IPS DF 6.9 (cell line): ENCODE measurements at regions not wholly inside any gene's neighbourhood (a gene's known extent, or its start where the extent isn't known, plus 50 kb on each side); places are given as distances from the start of the nearest gene placed in this dataset.
A peak's percentile ranks its signal among the peaks of the same experiment; 100 is the strongest.

Experiments used
- DNase-seq: peaks from one replicate; pipeline ENCODE4 v3.0.0-alpha.2; 2013; ENCODE audit warnings: low read depth, low spot score
- H3K27ac ChIP-seq: one replicate; pipeline ENCODE4 v1.5.1; 2013; ENCODE audit warnings: low read length, control low read depth
- H3K27me3 ChIP-seq: 2 replicates; pipeline ENCODE4 v1.6.1; 2013; ENCODE audit warnings: mild to moderate bottlenecking, low read length; ENCODE audit not compliant: control insufficient read depth, insufficient read depth
- H3K36me3 ChIP-seq: 2 replicates; pipeline ENCODE4 v1.6.1; 2013; ENCODE audit warnings: low read length; ENCODE audit not compliant: control insufficient read depth, insufficient read depth
- H3K4me1 ChIP-seq: 2 replicates; pipeline ENCODE4 v1.6.1; 2013; ENCODE audit warnings: low read length; ENCODE audit not compliant: control insufficient read depth, insufficient read depth
- H3K4me3 ChIP-seq: 2 replicates; pipeline ENCODE4 v1.5.1; 2013; ENCODE audit warnings: mild to moderate bottlenecking, low read length
- H3K9me3 ChIP-seq: 2 replicates; pipeline ENCODE4 v1.6.1; 2013; ENCODE audit warnings: low read length, inconsistent platforms; ENCODE audit not compliant: control insufficient read depth, insufficient read depth
- WGBS: extraction: QIAGEN DNeasy Blood & Tissue Kit; methylation state at CpG from one replicate; pipeline ENCODE4 v1.1.7; 2013; ENCODE audit warnings: mixed read lengths, missing lambda C conversion rate; ENCODE audit not compliant: insufficient read length, insufficient coverage; 5-methylcytosine and 5-hydroxymethylcytosine counted together

GRCh38 chr6:166004876-166005275 lies 162.8 kb downstream of the TBXT start:
- no CpG with 5 or more reads among the region's 12 CpGs for WGBS
- no peak overlapping the region for H3K27ac ChIP-seq
- H3K4me3 ChIP-seq = no peak overlapping the region
- no peaks in the 10 kb centered on the region for H3K9me3 ChIP-seq
- peaks cover 4% of the 10 kb centered on the region; the same call in 1 of the 2 replicates for H3K4me1 ChIP-seq
- no peaks in the 10 kb centered on the region for H3K36me3 ChIP-seq
- peaks cover 50% of the 10 kb centered on the region for H3K27me3 ChIP-seq
- DNase-seq = no peak

- WGBS = no CpG with 5 or more reads among the region's 9 CpGs
- no peak for DNase-seq
- Histone ChIP-seq H3K4me1 (peaks cover 4% of the 10 kb centered on the region; the same call in 1 of the 2 replicates), H3K27me3 (peaks cover 46% of the 10 kb centered on the region), H3K36me3 (no peaks in the 10 kb centered on the region), H3K27ac (no peak overlapping the region), H3K4me3 (no peak overlapping the region), H3K9me3 (no peaks in the 10 kb centered on the region)
Measured at GRCh38 chr6:166004471-166004870, 163.2 kb downstream of the TBXT start.

- no CpG with 5 or more reads among the region's 3 CpGs for WGBS
- Histone ChIP-seq H3K4me3 (no peak overlapping the region), H3K27ac (no peak overlapping the region), H3K27me3 (peaks cover 38% of the 10 kb centered on the region), H3K4me1 (peaks cover 4% of the 10 kb centered on the region; the same call in 1 of the 2 replicates), H3K36me3 (no peaks in the 10 kb centered on the region), H3K9me3 (no peaks in the 10 kb centered on the region)
- no peak for DNase-seq
Measured at GRCh38 chr6:166003569-166003968, 164.1 kb downstream of the TBXT start.

GRCh38 chr6:166001359-166001758 lies 166.3 kb downstream of the TBXT start:
- H3K4me3 ChIP-seq = no peak overlapping the region
- H3K4me1 ChIP-seq = peaks cover 2% of the 10 kb centered on the region; the same call in 1 of the 2 replicates
- WGBS = no CpG with 5 or more reads among the region's 9 CpGs

GRCh38 chr6:165999279-165999678 lies 168.4 kb downstream of the TBXT start:
- no peaks in the 10 kb centered on the region for H3K4me1 ChIP-seq
- no CpG with 5 or more reads among the region's 8 CpGs for WGBS
- no peak overlapping the region for H3K27ac ChIP-seq
- no peaks in the 10 kb centered on the region for H3K36me3 ChIP-seq
- no peak for DNase-seq
- H3K9me3 ChIP-seq = no peaks in the 10 kb centered on the region
- no peaks in the 10 kb centered on the region; the same call in 1 of the 2 replicates for H3K27me3 ChIP-seq
- no peak overlapping the region for H3K4me3 ChIP-seq

More at GRCh38 chr6:166001359-166001758, 166.3 kb downstream of the TBXT start:
- Histone ChIP-seq H3K27me3 (peaks cover 18% of the 10 kb centered on the region), H3K36me3 (no peaks in the 10 kb centered on the region), H3K27ac (no peak overlapping the region), H3K9me3 (no peaks in the 10 kb centered on the region)
- no peak for DNase-seq

GRCh38 chr6:165998072-165998471 lies 169.6 kb downstream of the TBXT start:
- DNase-seq = no peak
- Histone ChIP-seq H3K4me3 (no peak overlapping the region), H3K27ac (no peak overlapping the region), H3K36me3 (no peaks in the 10 kb centered on the region), H3K4me1 (no peaks in the 10 kb centered on the region), H3K9me3 (no peaks in the 10 kb centered on the region), H3K27me3 (no peaks in the 10 kb centered on the region)
- no CpG with 5 or more reads among the region's 3 CpGs for WGBS

- DNase-seq = no peak
- H3K27ac ChIP-seq = no peak overlapping the region
- WGBS = no CpG with 5 or more reads among the region's 14 CpGs
- no peaks in the 10 kb centered on the region for H3K9me3 ChIP-seq
- no peaks in the 10 kb centered on the region for H3K36me3 ChIP-seq
- peaks cover 52% of the 10 kb centered on the region for H3K27me3 ChIP-seq
- H3K4me1 ChIP-seq = 0 out of 2 replicates have a peak, but pooled peaks cover 2% of the 10 kb centered on the region
- H3K4me3 ChIP-seq = no peak overlapping the region
Measured at GRCh38 chr6:165991341-165991740, 176.3 kb downstream of the TBXT start.

GRCh38 chr6:165990216-165990615 lies 177.4 kb downstream of the TBXT start:
- WGBS = no CpG with 5 or more reads among the region's 2 CpGs
- H3K27me3 ChIP-seq = peaks cover 63% of the 10 kb centered on the region

GRCh38 chr6:165988757-165989456 lies 178.7 kb downstream of the TBXT start:
- no CpG with 5 or more reads among the region's 43 CpGs for WGBS
- Histone ChIP-seq H3K27ac (no peak overlapping the region), H3K4me1 (peaks cover 2% of the 10 kb centered on the region; the same call in 1 of the 2 replicates), H3K9me3 (no peaks in the 10 kb centered on the region), H3K27me3 (peaks cover 69% of the 10 kb centered on the region), H3K4me3 (peak overlapping the region; percentile 36; the same call in 1 of the 2 replicates), H3K36me3 (no peaks in the 10 kb centered on the region)
- DNase-seq = no peak

More at GRCh38 chr6:165990216-165990615, 177.4 kb downstream of the TBXT start:
- no peak for DNase-seq
- Histone ChIP-seq H3K9me3 (no peaks in the 10 kb centered on the region), H3K4me3 (no peak overlapping the region), H3K36me3 (no peaks in the 10 kb centered on the region), H3K4me1 (peaks cover 2% of the 10 kb centered on the region; the same call in 1 of the 2 replicates), H3K27ac (no peak overlapping the region)

GRCh38 chr6:165988302-165988756 lies 179.3 kb downstream of the TBXT start:
- peaks cover 2% of the 10 kb centered on the region; the same call in 1 of the 2 replicates for H3K4me1 ChIP-seq
- peaks cover 69% of the 10 kb centered on the region for H3K27me3 ChIP-seq
- H3K27ac ChIP-seq = no peak overlapping the region
- no CpG with 5 or more reads among the region's 29 CpGs for WGBS
- no peak for DNase-seq
- no peaks in the 10 kb centered on the region for H3K9me3 ChIP-seq
- peak overlapping the region; percentile 36; the same call in 1 of the 2 replicates for H3K4me3 ChIP-seq
- H3K36me3 ChIP-seq = no peaks in the 10 kb centered on the region
